ENCODE measurements at regions not wholly inside any gene's neighbourhood (a gene's known extent, or its start where the extent isn't known, plus 50 kb on each side); places are given as distances from the start of the nearest gene placed in this dataset.

DNA sequence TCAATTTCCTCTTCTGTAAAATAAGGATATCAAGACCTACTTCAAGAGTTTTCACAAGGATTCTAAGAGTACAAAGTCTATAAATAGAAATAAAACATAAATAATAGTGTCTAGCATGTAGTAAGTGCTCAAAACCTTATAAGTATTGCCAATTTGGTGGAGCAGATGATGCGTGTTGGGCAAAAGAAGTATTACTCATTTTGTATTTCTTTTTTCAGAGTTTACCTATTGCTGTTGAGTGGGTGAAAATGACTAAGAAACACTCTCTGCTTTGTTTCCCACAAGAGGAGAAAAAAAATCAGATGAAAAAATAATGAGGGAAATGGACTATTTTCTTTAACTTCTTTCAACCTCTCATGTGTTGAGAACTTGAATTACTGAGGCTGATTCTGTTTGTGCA lies 103.3 kb upstream of the KCNK2 start:
- H3K4me3 ChIP-seq (ENCODE audit: low read depth, low read length), result no peak overlapping the region
- DNase-seq (ENCODE audit: low read depth), result no peak
- TF ChIP-seq MYC (IDR thresholded peaks at IDR 0.05; ENCODE audit: low read depth, low read length), result no peak
- TF ChIP-seq, protein P1, sequence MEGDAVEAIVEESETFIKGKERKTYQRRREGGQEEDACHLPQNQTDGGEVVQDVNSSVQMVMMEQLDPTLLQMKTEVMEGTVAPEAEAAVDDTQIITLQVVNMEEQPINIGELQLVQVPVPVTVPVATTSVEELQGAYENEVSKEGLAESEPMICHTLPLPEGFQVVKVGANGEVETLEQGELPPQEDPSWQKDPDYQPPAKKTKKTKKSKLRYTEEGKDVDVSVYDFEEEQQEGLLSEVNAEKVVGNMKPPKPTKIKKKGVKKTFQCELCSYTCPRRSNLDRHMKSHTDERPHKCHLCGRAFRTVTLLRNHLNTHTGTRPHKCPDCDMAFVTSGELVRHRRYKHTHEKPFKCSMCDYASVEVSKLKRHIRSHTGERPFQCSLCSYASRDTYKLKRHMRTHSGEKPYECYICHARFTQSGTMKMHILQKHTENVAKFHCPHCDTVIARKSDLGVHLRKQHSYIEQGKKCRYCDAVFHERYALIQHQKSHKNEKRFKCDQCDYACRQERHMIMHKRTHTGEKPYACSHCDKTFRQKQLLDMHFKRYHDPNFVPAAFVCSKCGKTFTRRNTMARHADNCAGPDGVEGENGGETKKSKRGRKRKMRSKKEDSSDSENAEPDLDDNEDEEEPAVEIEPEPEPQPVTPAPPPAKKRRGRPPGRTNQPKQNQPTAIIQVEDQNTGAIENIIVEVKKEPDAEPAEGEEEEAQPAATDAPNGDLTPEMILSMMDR (IDR thresholded peaks at IDR 0.05; ENCODE audit: low read depth, low read length), result no peak

DNA sequence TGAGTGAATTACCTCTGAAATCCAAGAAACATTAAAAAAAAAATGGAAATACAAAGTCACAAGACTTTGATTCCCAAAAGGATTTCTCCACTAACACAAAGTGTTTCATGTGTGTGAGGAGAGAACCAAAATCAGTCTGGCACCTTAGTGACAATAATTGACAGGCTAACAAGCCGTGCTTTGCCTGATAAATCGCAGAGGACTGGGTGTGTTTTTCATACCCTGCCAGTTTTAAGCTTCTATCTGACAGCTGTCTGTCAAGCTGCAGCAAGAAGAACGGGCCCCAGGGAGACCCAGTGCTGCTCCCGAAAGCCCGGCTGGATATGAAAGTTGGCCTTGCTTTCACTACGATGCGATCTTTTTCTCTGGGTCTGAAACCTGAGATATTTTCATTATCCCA lies 101.6 kb upstream of the KCNK2 start:
- DNase-seq (ENCODE audit: low read depth), result no peak
- H3K4me3 ChIP-seq (ENCODE audit: low read depth, low read length), result no peak overlapping the region
- TF ChIP-seq, protein P2, sequence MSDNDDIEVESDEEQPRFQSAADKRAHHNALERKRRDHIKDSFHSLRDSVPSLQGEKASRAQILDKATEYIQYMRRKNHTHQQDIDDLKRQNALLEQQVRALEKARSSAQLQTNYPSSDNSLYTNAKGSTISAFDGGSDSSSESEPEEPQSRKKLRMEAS (IDR thresholded peaks at IDR 0.05; ENCODE audit: low read depth, low read length), result no peak
- no peak for TF ChIP-seq POLR2A (IDR thresholded peaks at IDR 0.05; ENCODE audit: extremely low read depth, insufficient read length)
- no peak for TF ChIP-seq MYC (IDR thresholded peaks at IDR 0.05; ENCODE audit: low read depth, low read length)
- TF ChIP-seq, protein P1 (IDR thresholded peaks at IDR 0.05; ENCODE audit: low read depth, low read length), result no peak

DNA sequence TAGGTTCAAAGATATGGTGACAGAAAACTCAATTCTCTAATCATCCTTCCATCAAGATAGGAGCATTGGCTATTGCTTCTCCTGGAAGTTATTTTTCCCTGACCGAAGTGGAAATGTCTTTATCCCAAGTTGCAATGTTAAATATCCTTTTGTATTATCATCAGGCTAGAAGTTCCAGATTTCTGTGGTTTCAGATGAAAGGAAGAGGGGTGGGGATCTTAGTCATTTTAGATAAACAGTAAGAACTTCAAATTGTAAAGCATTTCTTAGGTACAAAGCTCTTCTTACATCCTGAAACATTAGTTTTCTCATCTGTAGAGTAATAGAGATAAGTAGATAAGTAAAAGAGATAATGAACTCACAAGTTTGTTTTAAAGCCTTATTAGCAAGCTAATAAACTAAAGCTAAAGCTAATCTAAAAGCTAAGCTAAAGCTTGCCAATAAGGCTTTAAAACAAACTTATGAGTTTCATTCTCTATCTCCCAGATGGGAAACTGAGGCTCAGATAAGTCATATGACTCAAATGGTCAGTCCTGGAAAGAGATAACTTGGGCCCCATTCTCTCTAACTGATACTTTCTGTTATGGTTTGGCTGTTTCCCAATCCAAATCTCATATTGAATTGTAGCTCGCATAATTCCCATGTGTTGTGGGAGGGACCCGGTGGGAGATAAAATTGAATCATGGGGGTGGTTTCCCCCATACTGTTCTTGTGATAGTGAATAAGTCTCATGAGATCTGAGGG lies 99.2 kb upstream of the KCNK2 start:
- H3K4me3 ChIP-seq (ENCODE audit: low read depth, low read length), result no peak overlapping the region
- no peak for DNase-seq (ENCODE audit: low read depth)
- TF ChIP-seq POLR2A (IDR thresholded peaks at IDR 0.05; ENCODE audit: extremely low read depth, insufficient read length), result no peak
- TF ChIP-seq, protein P1 (IDR thresholded peaks at IDR 0.05; ENCODE audit: low read depth, low read length), result no peak
- TF ChIP-seq MYC (IDR thresholded peaks at IDR 0.05; ENCODE audit: low read depth, low read length), result no peak
- TF ChIP-seq, protein P2 (IDR thresholded peaks at IDR 0.05; ENCODE audit: low read depth, low read length), result no peak

- H3K4me3 ChIP-seq (ENCODE audit: low read depth, low read length), result no peak overlapping the region
- TF ChIP-seq, protein P1 (IDR thresholded peaks at IDR 0.05; ENCODE audit: low read depth, low read length), result no peak
- TF ChIP-seq POLR2A (IDR thresholded peaks at IDR 0.05; ENCODE audit: extremely low read depth, insufficient read length) (no peak), MYC (IDR thresholded peaks at IDR 0.05; ENCODE audit: low read depth, low read length) (no peak)
- TF ChIP-seq, protein P2 (IDR thresholded peaks at IDR 0.05; ENCODE audit: low read depth, low read length), result no peak
- DNase-seq (ENCODE audit: low read depth), result no peak
Observed at GRCh38 chr1:214989341-214989740, 93.2 kb upstream of the KCNK2 start.

DNA sequence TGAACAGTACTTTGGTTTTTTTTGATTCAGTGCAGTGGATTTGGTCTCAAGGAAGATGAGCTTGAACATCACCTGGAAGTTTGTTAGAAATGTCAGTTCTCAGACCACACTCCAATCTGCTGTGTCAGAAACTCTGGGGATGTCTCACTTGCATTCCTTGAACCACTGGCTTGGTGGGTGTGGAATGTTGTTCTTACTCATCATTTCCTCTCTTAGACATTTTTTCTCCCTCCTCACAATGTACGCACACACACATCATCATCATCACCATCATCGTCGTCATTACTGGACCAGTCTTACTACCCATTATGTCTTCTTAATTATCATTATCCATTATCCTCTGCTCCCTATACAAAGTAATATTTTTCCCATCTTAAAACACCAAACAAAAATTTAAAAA lies 91.9 kb upstream of the KCNK2 start:
- DNase-seq (ENCODE audit: low read depth), result no peak
- TF ChIP-seq MYC (IDR thresholded peaks at IDR 0.05; ENCODE audit: low read depth, low read length) (no peak), POLR2A (IDR thresholded peaks at IDR 0.05; ENCODE audit: extremely low read depth, insufficient read length) (no peak)
- TF ChIP-seq, protein P1 (IDR thresholded peaks at IDR 0.05; ENCODE audit: low read depth, low read length), result no peak
- TF ChIP-seq, protein P2 (IDR thresholded peaks at IDR 0.05; ENCODE audit: low read depth, low read length), result no peak
- H3K4me3 ChIP-seq (ENCODE audit: low read depth, low read length), result no peak overlapping the region
